DMS114 treated with DMSO at 0.1 percent for 48 hours (cell line): ENCODE measurements at regions not wholly inside any gene's neighbourhood (a gene's known extent, or its start where the extent isn't known, plus 50 kb on each side); places are given as distances from the start of the nearest gene placed in this dataset.
"Not testable (repeated sequence)": the region's sequence is repeated elsewhere in the genome, so short reads cannot be mapped to it uniquely, and the experiment has no call there.

Experiments
- DNase-seq: peaks from one replicate; lab custom pipeline; 2025; ENCODE audit not compliant: unreplicated experiment; lab: John Stamatoyannopoulos, UW

DNA sequence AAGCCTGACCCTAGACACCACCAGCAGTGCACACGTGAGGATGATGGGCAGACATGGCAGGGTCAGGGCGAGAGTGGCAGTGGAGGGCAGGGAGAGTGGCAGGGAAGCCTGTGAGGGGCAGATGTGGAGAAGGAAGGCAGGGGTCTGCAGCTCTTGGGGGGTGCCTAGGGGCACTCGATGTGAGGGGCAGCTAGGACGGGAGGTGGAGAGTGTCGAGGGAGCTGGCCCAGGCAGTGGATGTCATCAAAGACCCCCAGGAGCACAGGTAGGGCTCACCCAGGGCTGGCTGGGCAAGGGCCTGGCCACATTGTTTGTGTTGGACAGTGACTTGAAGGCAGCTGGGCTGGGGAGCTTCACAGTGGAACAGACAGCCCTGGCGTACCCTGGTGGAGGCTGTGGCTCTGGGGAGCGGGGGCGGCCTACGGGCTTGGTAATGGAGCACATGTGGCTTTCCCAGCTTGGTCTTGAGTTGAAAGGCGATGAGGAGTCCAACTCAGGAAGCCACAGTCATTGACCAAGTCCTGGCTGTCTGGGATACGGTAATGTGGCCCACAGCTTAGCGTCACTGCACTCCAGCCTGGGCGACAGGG is 87.1 kb downstream of the RTP5 start:
- DNase-seq: no peak

DNA sequence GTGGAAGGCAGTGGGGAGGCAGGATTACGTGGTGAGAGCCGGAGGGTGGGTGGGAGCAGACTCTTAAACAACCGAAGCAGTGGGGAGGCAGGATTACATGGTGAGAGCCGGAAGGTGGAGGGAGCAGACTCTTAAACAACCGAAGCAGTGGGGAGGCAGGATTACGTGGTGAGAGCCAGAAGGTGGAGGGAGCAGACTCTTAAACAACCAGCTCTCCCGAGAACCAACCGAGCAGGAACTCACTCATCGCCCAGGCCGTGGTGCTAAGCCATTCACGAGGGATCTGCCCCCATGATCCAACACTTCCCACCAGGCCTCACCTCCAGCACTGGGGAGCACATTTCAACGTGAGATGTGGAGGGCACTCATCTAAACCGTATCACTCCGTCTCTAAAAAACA is 87.7 kb downstream of the RTP5 start:
- no peak for DNase-seq

DNA sequence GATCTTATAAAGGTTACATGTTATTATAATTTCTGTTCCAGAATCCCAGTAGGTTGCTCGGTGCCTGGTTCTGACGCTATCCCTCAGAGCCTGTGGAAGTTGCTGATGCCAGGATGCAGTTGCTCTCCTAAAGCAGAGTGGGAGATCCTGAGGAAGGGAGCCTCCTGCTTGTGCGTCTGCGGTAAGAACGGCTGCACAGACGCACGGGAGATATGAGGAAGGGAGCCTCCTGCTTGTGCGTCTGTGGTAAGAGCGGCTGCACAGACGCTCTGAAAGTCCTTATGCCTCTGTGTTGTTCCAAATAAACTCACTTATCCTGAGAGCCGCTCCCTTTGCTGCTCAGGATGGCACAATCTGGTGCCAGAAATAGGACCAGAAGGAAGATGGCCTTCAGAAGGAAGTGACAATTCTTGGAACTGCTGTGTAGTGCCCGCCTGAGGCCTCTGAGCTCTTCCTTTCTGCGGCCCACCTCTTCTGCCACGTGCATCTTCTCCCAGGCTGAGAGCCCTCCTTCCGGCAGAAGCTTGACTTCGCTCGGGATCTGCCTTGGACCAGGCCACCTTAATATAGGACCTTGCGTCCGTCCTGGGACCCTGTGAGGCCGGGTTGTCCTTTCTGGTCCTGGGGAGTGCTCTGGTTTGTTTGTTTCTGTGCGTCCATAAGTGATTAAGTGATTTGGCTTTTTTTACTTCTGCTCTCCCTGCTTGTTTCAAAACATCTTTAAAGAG is 89.5 kb downstream of the RTP5 start:
- no peak for DNase-seq

DNA sequence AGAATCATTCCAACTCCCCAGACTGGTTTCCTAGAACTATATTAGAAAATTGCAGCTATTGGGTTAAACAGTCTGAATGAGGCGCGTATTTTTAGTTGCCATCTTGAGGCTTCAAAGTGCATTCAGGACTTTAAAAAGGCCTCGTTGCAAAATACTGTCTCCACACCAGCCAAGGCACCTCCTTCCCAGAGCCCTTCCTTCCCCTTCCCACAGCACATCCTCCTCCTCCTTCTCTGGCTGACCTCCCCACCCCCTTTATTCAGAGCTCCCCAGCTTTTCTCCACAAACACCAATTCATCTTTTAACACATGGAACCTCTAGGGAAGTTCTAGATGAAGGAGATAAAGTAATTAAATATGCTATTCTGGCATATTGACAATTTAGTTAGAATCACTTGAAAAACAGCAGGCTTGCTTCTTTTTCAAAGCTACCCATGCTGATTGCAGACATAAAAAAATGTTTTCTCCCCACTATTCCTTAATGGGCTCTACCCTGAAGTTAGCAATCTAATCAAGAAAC is 90.3 kb downstream of the RTP5 start:
- no peak for DNase-seq

DNA sequence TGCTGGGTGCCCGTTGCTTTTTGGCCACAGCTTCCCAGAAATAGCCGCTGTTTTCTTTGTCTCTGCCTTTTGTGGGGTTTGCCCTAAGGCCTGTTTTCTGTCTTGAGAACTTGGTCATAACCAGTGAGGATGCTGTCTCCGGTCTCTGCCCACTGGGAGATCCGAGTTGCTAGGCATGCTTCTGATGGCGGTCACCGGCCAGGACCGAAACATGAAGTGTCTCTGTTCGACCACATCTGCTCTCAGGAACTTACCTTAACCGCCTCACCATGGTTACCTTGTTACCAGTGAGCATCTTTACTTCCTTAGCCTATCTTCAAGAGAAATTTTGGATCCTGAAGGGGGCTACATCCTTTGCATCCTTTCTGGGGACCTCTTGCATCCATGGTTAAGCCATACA is 91.9 kb downstream of the RTP5 start:
- no peak for DNase-seq

DNA sequence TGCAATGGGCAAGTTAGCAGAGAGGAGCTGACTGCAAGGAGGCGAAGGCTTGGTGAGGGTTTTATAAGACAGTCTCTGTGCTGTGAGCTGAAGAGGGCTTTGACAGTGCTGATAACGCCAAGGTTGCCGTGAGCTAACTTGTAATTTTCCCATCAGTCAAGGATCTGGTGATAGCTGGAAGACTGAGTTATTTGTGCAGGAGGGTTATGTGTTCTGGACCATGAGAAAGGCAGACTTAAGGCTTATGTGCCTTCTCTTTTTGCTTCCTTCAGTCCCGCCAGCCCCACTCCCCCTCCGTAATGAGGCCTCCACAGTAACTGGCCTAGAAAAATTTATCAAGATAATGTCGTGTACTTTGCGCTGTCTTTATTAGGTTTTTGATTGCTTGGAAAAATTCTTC is 94.6 kb downstream of the RTP5 start:
- DNase-seq: no peak

DNA sequence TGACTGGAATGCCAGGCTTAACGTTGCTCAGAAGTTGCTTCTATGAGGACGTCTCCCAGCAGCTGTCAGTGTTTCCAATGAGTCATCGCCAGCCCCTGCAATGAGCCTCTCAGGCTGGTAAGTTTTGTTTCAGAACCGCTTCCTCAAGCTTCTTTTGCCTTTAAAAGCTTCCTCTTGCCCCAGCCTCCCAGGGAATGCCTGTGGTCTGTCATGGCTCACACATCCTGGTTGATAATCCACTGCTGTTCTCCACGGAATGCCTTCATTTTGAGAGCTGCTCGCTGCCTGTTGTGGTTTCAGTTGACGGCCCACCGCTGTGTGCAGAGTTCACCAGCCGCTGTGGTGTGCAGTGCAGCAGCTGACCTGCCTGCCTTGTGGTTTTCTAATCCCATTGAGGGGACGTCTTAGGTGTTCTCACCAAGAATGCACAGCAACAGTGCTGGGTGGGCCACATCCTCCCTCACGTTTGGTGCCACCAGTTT is 96.4 kb downstream of the RTP5 start:
- DNase-seq: no peak

DNA sequence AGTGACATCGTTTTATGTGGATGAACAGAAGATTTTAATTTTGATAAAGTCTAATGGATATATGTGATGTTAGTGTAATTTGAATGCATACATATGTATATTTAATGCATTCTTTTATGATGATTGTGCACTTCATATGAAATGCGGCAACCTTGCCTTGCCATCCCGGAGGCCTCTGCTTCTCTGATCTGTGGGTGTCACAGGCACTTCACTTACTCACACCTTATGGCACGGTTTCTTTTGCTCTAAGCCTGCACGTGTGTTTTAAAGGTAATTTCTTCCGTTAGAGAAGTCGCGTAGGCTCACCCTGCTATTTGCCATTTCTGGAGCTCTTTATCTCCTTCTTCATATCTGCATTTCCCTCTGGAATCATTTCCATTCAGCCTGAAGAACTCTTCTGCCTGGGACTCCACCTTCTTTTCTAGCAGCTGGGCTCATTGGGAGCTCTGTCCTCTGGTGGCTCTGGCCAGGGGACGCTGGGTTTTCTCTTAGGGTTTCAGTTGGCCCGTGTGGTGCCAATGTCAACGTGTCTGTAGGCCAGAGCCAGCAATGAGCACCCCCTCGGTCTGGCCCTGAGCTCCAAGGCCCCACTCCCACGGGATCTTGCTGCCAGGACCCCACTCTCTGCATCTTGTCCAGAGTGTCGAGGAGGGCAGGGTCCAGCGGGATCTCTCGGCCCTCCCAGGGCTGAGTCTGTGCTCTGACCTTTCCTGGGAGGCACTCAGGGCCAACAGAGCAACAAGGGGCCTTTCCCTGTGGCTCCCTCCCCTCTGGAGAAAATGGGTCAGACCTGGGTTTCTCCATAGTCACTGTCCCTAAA is 97.3 kb downstream of the RTP5 start:
- DNase-seq: no peak

DNA sequence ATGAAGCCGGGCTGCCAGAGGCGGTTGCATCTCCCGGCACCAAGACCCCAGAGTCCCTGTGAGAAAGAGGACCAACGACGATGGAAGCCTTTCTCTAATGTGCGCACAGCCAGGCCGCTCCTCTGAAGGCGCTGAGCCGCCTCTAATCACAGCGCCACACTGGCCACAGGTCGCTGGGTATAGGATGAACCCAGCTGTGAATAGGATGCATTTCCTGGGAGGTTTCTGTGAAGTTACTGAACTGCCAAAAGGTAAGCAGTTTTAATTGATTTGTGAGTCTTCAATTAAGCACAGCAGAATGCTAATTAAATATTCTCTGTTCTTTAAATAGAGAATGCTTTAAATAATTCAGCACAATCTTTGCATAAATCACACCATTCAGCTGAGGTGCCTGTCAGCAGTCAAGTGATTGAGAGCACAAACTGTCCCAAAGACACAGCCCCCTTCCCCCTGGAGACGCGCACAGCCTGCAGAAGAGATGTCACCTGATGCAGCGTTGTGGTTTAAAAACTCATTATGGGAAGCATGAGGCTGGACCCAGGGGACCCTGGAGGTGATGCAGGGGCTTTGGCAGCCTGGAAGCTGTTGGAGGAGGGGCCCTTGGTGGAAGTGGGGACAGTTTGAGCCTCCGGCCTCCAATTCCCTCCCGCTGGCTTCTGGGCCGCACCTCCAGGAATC is 98.1 kb downstream of the RTP5 start:
- no peak for DNase-seq

DNA sequence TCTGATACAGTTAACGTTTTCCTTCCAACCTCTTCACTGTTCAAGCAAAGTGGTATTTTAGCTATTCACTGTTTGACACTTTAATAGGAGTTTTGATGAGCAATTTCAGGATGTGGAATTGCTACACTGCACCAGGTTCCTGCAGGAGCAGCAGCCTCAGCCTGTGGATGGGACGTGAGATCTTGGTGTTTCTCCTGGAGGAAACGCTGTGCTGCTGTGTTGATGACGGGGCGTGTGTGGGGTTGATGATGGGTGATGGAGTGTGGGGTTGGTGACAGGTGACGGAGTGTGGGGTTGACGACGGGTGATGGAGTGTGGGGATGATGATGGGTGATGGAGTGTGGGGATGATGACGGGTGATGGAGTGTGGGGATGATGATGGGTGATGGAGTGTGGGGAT is 98.9 kb downstream of the RTP5 start:
- DNase-seq: no peak

DNA sequence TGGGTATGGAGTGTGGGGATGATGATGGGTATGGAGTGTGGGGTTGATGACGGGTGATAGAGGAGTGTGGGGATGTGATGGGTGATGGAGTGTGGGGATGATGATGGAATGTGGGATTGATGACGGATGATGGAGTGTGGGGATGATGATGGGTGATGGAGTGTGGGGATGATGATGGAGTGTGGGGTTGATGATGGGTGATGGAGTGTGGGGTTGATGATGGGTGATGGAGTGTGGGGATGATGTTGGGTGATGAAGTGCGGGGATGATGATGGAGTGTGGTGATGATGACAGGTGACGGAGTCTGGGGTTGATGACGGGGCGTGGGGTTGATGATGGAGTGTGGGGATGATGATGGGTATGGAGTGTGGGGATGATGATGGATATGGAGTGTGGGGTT is 99.7 kb downstream of the RTP5 start:
- not testable (repeated sequence) for DNase-seq

DNA sequence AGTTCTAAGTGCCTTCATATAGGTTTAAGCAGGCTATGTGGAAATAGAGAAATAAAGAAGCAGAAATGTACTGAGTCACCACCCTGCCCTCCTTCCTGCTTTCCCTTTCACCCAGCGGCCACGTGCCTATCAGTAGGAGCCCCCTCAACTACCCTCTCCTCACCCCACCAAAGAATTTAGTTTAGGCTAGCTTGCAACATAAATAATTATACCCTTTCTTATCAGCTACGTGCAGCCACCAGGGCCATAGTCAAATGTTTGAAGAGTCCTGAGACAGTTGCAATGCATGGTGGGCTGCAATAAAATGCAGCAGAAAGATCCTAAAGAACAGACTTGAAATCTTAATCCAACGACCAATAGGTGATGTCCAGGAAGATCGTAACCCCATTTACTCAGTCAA is 101.2 kb downstream of the RTP5 start:
- DNase-seq: no peak

DNA sequence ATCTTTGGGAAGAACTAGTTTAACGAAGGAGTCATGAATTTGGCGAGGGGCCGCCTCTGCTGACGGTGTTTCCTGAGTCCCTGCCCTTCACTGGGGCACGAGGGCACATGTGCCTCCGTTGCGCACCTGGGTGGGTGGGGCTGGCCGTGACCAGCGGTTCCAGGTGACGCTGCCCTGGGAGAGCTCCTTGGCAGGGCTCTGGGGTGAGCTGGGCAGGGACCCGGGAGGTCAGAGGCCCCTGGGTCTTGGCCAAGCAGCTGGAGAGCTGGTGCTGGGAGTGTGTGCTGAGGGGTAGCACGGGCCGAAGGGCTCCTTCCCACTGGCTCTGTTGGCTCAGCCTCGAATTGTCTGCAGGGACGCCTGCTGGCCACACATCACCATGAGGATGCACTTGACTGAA is 104.6 kb downstream of the RTP5 start:
- DNase-seq: no peak

DNA sequence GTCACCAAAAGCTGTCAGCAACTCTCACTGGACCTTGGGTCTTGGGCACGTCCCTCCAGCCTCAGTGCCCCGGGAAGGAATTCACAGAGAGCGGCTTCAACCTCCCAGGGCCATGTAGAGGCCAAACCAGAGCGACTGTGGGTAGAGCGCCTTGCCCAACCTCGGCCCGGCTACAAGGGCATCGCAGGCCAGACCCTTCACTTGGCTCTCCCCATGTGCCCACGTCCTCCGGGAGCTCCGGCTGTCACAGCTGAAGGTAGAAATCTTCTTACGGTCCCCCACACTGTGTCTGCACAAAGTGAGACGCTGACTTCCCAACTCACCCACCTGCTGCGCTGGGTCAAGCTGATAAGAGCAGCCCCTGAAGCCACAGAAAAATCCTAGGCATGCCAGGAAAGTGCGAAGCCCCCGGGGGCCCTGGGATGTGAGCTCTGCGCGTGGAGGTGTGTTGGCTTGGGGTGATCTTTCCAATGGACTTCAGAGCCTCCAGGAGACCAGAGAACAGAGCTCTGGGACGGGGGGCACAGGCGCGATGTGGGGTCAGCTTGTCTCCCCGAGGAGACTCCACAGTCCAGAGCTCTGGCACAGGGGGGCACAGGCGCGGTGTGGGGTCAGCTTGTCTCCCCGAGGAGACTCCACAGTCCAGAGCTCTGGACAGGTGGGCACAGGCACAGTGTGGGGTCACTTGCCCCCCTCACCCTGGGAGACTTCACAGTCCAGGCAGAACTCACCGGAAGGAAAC is 105.5 kb downstream of the RTP5 start:
- no peak for DNase-seq

DNA sequence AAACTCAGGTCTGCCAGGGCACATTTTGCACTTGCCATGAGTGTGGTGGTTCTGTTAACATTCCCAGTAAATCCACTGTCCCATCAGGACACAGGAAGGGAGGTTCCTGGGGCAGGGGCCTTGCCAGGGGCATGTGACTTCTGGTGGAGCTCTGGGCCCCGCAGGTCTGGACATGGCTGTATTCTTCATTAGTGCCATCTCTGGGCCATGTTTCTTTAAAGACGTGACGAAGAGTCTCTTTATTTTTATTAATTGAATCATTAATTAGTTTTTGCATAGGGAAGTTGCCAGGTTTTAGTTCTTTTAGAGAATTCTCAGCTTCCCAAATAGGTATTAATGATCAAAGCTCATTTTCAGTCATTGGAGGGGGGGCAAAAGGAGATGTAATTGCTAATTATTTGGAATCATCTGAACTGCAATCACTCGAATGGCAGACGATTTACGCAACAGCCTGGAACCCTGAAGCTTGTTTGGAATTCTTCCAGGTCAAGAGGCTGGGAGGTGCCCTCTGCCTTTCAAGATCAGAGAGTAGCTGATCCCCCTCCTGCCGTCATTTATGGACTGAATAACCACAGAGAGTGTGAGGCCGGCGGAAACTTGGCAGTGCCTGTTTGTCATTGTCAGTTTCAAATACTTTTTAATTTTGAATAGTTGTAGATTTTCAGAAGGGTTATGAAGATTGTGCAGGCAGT is 106.2 kb downstream of the RTP5 start:
- DNase-seq: no peak

DNA sequence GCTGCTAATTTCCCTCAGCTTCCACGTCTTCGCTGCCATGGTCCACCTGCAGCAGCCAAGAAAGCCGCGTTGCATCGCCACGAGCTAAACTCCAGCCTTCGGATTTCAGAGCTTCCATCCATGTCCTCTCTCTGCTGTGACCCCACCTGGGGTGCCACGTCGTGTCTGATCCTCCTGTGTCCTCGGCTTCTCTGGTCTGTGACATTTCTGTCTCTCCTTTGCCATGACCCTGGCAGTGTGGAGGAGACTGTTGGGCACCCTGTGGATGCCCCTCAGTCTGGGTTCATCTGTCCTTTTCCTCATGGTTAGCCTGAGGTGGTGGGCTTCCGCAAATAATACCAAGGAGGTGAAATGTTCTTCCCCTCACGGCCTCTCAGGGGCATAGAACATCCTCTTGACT is 106.8 kb downstream of the RTP5 start:
- no peak for DNase-seq

DNA sequence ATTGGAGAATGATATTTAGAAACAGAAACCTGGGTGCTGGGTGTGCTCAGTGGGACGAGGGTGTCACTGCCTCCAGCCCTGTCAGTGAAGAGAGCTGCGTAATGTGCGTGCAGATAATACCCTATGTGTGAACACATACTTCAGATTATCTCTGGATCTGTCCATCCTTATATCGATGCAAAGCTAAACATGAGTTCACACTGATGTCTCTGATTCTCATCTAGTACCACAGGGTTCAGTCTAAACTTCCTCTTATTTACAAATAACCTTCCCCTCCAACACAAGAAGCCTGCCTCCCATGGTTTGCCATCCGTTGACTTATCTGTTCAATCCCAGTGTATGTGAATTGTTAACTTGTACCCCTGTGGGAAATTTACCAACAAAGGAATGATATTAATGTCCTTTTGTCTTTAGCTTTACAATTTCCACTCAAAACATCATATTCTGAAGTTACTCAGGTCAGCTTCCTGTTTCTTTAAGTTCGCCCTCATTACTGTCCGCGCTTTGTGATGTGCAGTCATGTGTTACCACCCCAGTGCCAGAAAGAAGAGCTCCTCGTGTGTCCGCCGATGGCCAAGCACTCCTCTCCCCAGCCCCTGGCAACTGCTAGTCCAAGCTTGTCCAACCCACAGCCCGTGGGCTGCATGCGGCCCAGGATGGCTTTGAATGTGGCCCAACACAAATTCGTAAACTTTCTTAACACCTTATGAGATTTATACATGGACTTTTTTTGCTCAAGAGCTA is 108.2 kb downstream of the RTP5 start:
- DNase-seq: no peak

DNA sequence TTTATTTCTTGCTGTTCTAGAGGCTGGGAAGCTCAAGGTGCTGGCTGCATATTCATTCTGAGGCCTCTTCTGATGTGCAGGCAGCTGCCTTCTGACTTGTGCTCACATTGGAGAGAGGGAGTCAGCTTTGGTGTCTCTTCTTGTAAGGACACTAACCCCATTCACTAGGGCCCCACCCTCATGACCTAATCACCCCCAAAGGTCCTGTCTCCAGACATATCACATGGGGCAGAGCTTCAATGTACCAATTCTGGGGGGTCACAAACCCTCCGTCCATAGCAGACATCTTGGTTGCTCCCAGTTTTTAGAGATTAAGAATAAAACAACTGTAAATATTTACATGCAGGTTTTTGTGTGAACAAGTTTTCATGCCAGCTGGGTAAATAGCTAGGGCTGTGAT is 109.1 kb downstream of the RTP5 start:
- no peak for DNase-seq

DNA sequence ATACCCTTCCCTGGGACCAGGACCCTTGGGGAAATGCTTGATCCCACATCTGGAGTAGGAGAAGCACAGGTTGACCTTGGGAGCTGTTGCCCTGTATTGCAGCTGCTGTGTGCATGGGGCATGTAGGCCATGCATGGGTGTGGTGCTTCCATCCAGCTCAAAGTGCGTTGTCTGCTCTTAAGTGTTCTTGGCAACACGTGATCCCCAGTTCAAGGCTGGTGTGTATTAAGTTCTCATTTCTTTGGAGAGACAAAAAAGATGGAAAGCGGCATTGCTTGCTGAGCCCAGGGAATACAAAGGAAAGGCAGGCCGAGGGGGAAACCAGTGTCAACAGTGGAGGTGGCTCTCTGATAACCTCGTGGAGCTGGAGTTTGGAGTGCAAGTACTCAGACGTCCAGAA is 110.7 kb downstream of the RTP5 start:
- DNase-seq: no peak
